OCI-LY7 (cell line): ENCODE measurements at regions not wholly inside any gene's neighbourhood (a gene's known extent, or its start where the extent isn't known, plus 50 kb on each side); places are given as distances from the start of the nearest gene placed in this dataset.

Experiments
- BruUV-seq: library from RNA; stranded (reverse); fragments of 400-500 nt; replicated peaks from 2 replicates; lab custom pipeline; 2021; lab: Mats Ljungman, UMichigan
- CTCF ChIA-PET: fragments of 300-600 bp; sonication (Branson Sonifier 250); formaldehyde crosslinking; loops from one replicate; lab custom pipeline; 2022; ENCODE audit warnings: antibody characterized with exemption; ENCODE audit not compliant: unreplicated experiment; lab: Charles Lee
- POLR2A ChIA-PET: fragments of 300-600 bp; sonication (Branson Sonifier 250); formaldehyde crosslinking; loops from one replicate; lab custom pipeline; 2022; ENCODE audit warnings: antibody characterized with exemption; lab: Charles Lee
- DNase-seq: peaks from one replicate; pipeline ENCODE4 v3.0.0-alpha.2; 2015; ENCODE audit warnings: low spot score
- H2AFZ ChIP-seq: fragments of 200-600 bp; sonication (generic), shearing (Covaris generic); 2 replicates; pipeline ENCODE4 v1.6.1; 2014; ENCODE audit warnings: mild to moderate bottlenecking, antibody characterized with exemption, low read length, moderate library complexity
- H3K27ac ChIP-seq: fragments of 200-600 bp; sonication (generic); 2 replicates; pipeline ENCODE4 v1.5.1; 2014; ENCODE audit warnings: mixed run types, low read depth, mild to moderate bottlenecking, moderate library complexity, low read length, inconsistent platforms; ENCODE audit not compliant: poor library complexity, severe bottlenecking
- H3K36me3 ChIP-seq: fragments of 200-600 bp; sonication (generic); 2 replicates; pipeline ENCODE4 v1.6.1; 2014; ENCODE audit warnings: mild to moderate bottlenecking, antibody characterized with exemption, low read length, moderate library complexity, mixed read lengths; ENCODE audit not compliant: insufficient read depth
- H3K4me1 ChIP-seq: fragments of 200-600 bp; sonication (generic); 2 replicates; pipeline ENCODE4 v1.5.1; 2014; ENCODE audit warnings: mild to moderate bottlenecking, low read length; ENCODE audit not compliant: insufficient read depth, poor library complexity, severe bottlenecking
- H3K4me2 ChIP-seq: fragments of 200-600 bp; sonication (generic); 2 replicates; pipeline ENCODE4 v1.6.1; 2014; ENCODE audit warnings: mild to moderate bottlenecking, low read length
- H3K4me3 ChIP-seq: fragments of 200-600 bp; sonication (generic); 2 replicates; pipeline ENCODE4 v1.5.1; 2014; ENCODE audit warnings: mild to moderate bottlenecking, low read depth, low read length; ENCODE audit not compliant: poor library complexity, severe bottlenecking
- H3K79me2 ChIP-seq: fragments of 200-600 bp; sonication (generic); 2 replicates; pipeline ENCODE4 v1.6.1; 2016; ENCODE audit warnings: low read depth, mild to moderate bottlenecking, low read length, moderate library complexity, mixed read lengths; ENCODE audit not compliant: insufficient read depth
- H3K9me2 ChIP-seq: fragments of 200-600 bp; sonication (generic); 2 replicates; pipeline ENCODE4 v1.6.1; 2016; ENCODE audit warnings: mild to moderate bottlenecking, low read length, mixed read lengths; ENCODE audit not compliant: insufficient read depth
- H3K9me3 ChIP-seq: fragments of 200-600 bp; sonication (generic); 2 replicates; pipeline ENCODE4 v1.6.1; 2014; ENCODE audit warnings: mild to moderate bottlenecking, mixed run types, low read length, mixed read lengths
- H4K20me1 ChIP-seq: fragments of 200-600 bp; sonication (generic); 2 replicates; pipeline ENCODE4 v1.6.1; 2014; ENCODE audit warnings: mild to moderate bottlenecking, antibody characterized with exemption, low read length, moderate library complexity, mixed read lengths; ENCODE audit not compliant: insufficient read depth
- EZH2phosphoT487 ChIP-seq: fragments of 200-600 bp; sonication (generic); IDR thresholded peaks from 2 replicates; pipeline ENCODE4 v1.6.1; 2018; ENCODE audit warnings: low read depth, borderline replicate concordance, mild to moderate bottlenecking, mixed run types, antibody characterized with exemption, low read length, moderate library complexity, mixed read lengths
- intact Hi-C: fragments of 100-400 bp; cut with micrococcal nuclease; formaldehyde crosslinking; loops from one replicate; pipeline ENCODE4 v1.10.0; 2022; ENCODE audit not compliant: unreplicated experiment
- TF ChIP-seq, protein P1 (sequence below): fragments of 200-600 bp; sonication (generic); conservative IDR thresholded peaks from 2 replicates; pipeline ENCODE4 v1.5.1; 2014; ENCODE audit warnings: mild to moderate bottlenecking, antibody characterized with exemption, low read length, moderate library complexity, mixed read lengths

DNA sequence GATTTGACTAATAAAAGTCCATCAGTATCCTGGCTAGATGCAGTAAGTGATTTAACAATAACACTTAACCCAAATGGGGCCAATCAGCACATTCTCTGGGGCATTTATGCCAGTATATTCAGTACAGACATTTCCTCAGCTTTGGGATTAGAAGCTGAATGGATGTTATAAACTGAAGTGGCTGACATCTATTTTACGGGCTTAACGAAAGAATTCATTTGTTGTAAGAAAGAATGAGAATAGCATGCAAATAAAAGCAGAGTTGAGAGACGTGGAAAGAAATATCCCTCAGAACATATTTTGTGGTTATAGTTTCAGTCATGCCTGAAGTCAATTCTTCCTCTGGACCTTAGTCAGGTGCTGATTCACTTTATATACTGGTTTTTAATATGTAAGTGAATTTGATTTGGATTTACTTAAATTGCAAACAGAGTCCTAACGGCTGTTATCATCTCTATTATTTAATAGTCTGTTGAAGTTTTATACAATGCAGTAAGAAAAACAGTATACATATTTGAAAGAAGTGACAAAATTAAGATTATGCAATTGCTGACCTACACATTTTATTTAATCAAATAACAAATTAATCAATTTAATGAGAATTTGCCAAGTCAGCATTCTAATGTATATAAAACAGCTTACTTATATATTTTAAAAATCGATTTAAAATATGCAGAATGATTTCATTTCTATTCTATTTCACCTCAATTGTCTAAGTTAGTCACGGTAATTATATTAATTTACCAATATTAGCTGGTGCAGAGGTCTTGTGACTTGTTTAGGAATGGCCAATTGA is 513.9 kb upstream of the CADM2 start:
- TF ChIP-seq, protein P1, sequence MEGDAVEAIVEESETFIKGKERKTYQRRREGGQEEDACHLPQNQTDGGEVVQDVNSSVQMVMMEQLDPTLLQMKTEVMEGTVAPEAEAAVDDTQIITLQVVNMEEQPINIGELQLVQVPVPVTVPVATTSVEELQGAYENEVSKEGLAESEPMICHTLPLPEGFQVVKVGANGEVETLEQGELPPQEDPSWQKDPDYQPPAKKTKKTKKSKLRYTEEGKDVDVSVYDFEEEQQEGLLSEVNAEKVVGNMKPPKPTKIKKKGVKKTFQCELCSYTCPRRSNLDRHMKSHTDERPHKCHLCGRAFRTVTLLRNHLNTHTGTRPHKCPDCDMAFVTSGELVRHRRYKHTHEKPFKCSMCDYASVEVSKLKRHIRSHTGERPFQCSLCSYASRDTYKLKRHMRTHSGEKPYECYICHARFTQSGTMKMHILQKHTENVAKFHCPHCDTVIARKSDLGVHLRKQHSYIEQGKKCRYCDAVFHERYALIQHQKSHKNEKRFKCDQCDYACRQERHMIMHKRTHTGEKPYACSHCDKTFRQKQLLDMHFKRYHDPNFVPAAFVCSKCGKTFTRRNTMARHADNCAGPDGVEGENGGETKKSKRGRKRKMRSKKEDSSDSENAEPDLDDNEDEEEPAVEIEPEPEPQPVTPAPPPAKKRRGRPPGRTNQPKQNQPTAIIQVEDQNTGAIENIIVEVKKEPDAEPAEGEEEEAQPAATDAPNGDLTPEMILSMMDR = no peak
- TF ChIP-seq EZH2phosphoT487 = no peak
- no peak overlapping the region for H3K4me3 ChIP-seq
- H3K9me3 ChIP-seq = no peaks in the 10 kb centered on the region
- H3K4me2 ChIP-seq = no peak overlapping the region
- no peak overlapping the region for H2AFZ ChIP-seq
- no peaks in the 10 kb centered on the region for H4K20me1 ChIP-seq
- no peak overlapping the region for H3K27ac ChIP-seq
- H3K36me3 ChIP-seq = no peaks in the 10 kb centered on the region
- CTCF ChIA-PET = no interaction called here
- intact Hi-C loops = no loop called here
- no peaks in the 10 kb centered on the region for H3K4me1 ChIP-seq
- POLR2A ChIA-PET = no interaction called here
- BruUV-seq = no TSS peak
- no peak for DNase-seq
- no peaks in the 10 kb centered on the region for H3K79me2 ChIP-seq
- H3K9me2 ChIP-seq = no peaks in the 10 kb centered on the region

DNA sequence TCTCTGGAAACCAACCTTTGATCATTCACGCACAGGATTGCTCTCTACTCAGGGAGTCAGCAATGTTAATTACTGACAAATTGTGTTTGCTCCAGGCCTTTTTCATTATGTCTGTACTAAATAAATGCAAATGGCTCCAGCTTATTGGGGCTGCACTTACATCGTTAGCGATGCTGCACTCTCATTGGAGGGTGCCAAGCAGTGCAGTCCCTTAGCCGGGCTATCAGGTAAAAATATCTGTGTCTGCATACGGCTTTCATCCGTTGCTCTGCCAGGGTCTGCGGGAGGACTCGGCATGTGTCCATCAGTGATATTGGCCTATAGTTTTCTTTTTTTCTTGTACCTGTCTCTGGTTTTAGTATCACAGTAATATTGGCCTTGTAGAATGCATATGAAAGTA is 471.5 kb upstream of the CADM2 start:
- Histone ChIP-seq H3K9me2 (no peaks in the 10 kb centered on the region), H4K20me1 (no peaks in the 10 kb centered on the region), H3K36me3 (no peaks in the 10 kb centered on the region), H3K4me1 (no peaks in the 10 kb centered on the region), H3K9me3 (no peaks in the 10 kb centered on the region), H3K4me2 (no peak overlapping the region), H3K4me3 (no peak overlapping the region), H3K79me2 (no peaks in the 10 kb centered on the region), H2AFZ (no peak overlapping the region), H3K27ac (no peak overlapping the region)
- no peak for TF ChIP-seq EZH2phosphoT487
- TF ChIP-seq, protein P1 = no peak
- no TSS peak for BruUV-seq
- POLR2A ChIA-PET = no interaction called here
- CTCF ChIA-PET = no interaction called here
- no peak for DNase-seq
- intact Hi-C loops = no loop called here

DNA sequence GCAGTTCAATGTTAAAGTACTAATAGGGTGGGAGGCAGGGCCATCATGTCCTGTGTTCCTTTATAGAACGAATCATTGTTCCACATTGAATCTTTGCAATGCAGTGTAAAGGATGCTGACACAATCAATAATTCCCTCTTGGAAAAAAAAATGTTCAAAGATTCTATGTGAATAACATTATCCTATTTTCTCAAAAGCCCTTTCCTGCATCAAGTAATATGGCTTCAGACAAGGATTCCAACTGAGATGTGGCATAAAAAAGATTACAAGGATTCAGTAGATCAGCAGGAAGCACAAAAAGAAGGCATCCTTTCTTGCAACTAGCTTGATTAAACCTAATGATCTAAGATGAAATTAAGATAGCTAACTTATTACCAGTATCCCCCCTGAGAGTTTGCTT is 454.0 kb upstream of the CADM2 start:
- no peak overlapping the region for H3K27ac ChIP-seq
- BruUV-seq = no TSS peak
- no peak overlapping the region for H3K4me2 ChIP-seq
- H3K4me1 ChIP-seq = no peaks in the 10 kb centered on the region
- H3K9me2 ChIP-seq = no peaks in the 10 kb centered on the region
- no peaks in the 10 kb centered on the region for H4K20me1 ChIP-seq
- no peak overlapping the region for H2AFZ ChIP-seq
- H3K9me3 ChIP-seq = no peaks in the 10 kb centered on the region
- ChIA-PET CTCF (no interaction called here), POLR2A (no interaction called here)
- H3K4me3 ChIP-seq = no peak overlapping the region
- H3K36me3 ChIP-seq = no peaks in the 10 kb centered on the region
- TF ChIP-seq, protein P1 = no peak
- TF ChIP-seq EZH2phosphoT487 = no peak
- no peak for DNase-seq
- no peaks in the 10 kb centered on the region for H3K79me2 ChIP-seq
- intact Hi-C loops = no loop called here
